SK-N-SH (cell line): ENCODE measurements at regions not wholly inside any gene's neighbourhood (a gene's known extent, or its start where the extent isn't known, plus 50 kb on each side); places are given as distances from the start of the nearest gene placed in this dataset.

Experiments used
- CTCF ChIA-PET: fragments of 300-600, 350-600 bp; formaldehyde crosslinking; extraction: SDS; loops from one replicate; lab custom pipeline; 2021; lab: Yijun Ruan, JAX
- POLR2A ChIA-PET: fragments of 350-600 bp; sonication (Branson Sonifier 250); formaldehyde crosslinking; extraction: SDS; loops from one replicate; lab custom pipeline; 2020; ENCODE audit warnings: antibody characterized with exemption, inconsistent platforms; lab: Yijun Ruan, JAX
- DNase-seq: peaks from one replicate; pipeline ENCODE4 v3.0.0; 2012
- H2AFZ ChIP-seq: fragments of 200-600 bp; sonication (generic); 2 replicates; pipeline ENCODE4 v1.8.1; 2016; ENCODE audit warnings: antibody characterized with exemption, mild to moderate bottlenecking, low read depth
- H3F3A ChIP-seq: fragments of 200-600 bp; sonication (generic); replicated peaks from 2 replicates; pipeline ENCODE3; 2016; ENCODE audit warnings: antibody characterized with exemption, mild to moderate bottlenecking; ENCODE audit not compliant: insufficient read depth
- H3K27ac ChIP-seq, 2 experiments: fragments of 200-500 bp in 1 of 2; fragments of 200-600 bp in 1 of 2; sonication (Bioruptor generic) in 1 of 2; sonication (generic), shearing (Covaris generic) in 1 of 2; 2 replicates each; pipeline versions ENCODE4 v1.5.1 to v1.6.1; 2014 to 2016; ENCODE audit warnings: low read depth in 2 of 2, inconsistent platforms in 1 of 2, low read length in 1 of 2, mild to moderate bottlenecking in 1 of 2, mixed read lengths in 1 of 2
- H3K27me3 ChIP-seq: fragments of 200-600 bp; sonication (generic), shearing (Covaris generic); 2 replicates; pipeline ENCODE4 v1.6.1; 2016; ENCODE audit warnings: mixed run types; ENCODE audit not compliant: insufficient read depth
- H3K36me3 ChIP-seq, 2 experiments: fragments of 200-500 bp in 1 of 2; fragments of 200-600 bp in 1 of 2; sonication (Bioruptor generic) in 1 of 2; sonication (generic) in 1 of 2; replicated peaks in 1 of 2; 2 replicates each; pipeline versions ENCODE3 to v1.5.1; 2014 to 2016; ENCODE audit warnings: low read length in 1 of 2, mild to moderate bottlenecking in 1 of 2; ENCODE audit not compliant: insufficient read depth in 2 of 2, control insufficient read depth in 1 of 2
- H3K4me1 ChIP-seq, 2 experiments: fragments of 200-500 bp in 1 of 2; fragments of 200-600 bp in 1 of 2; sonication (Bioruptor generic) in 1 of 2; sonication (generic), shearing (Covaris generic) in 1 of 2; 2 replicates each; pipeline versions ENCODE4 v1.5.1 to v1.6.1; 2014 to 2016; ENCODE audit warnings: low read depth in 1 of 2, low read length in 1 of 2, mixed run types in 1 of 2; ENCODE audit not compliant: insufficient read depth in 2 of 2, control insufficient read depth in 1 of 2
- H3K4me2 ChIP-seq: fragments of 200-600 bp; sonication (generic), shearing (Covaris generic); 2 replicates; pipeline ENCODE4 v1.6.1; 2017; ENCODE audit warnings: mixed run types
- H3K4me3 ChIP-seq, 2 experiments: fragments of 200-500 bp in 1 of 2; fragments of 200-600 bp in 1 of 2; sonication (Bioruptor generic) in 1 of 2; sonication (generic), shearing (Covaris generic) in 1 of 2; 2 replicates each; pipeline versions ENCODE4 v1.5.1 to v1.8.1; 2014 to 2016; ENCODE audit warnings: low read depth in 2 of 2, inconsistent platforms in 1 of 2, low read length in 1 of 2, mild to moderate bottlenecking in 1 of 2, mixed read lengths in 1 of 2, moderate library complexity in 1 of 2
- H3K79me2 ChIP-seq: fragments of 200-600 bp; sonication (generic); 2 replicates; pipeline ENCODE4 v1.8.1; 2017; ENCODE audit warnings: mild to moderate bottlenecking; ENCODE audit not compliant: insufficient read depth
- H3K9ac ChIP-seq: fragments of 200-600 bp; sonication (generic); 2 replicates; pipeline ENCODE4 v1.6.1; 2017; ENCODE audit warnings: mixed run types
- H3K9me2 ChIP-seq: fragments of 200-600 bp; sonication (generic); 2 replicates; pipeline ENCODE4 v1.6.1; 2017; ENCODE audit warnings: mixed run types
- H3K9me3 ChIP-seq: fragments of 200-600 bp; sonication (generic); 2 replicates; pipeline ENCODE4 v1.6.1; 2017; ENCODE audit warnings: mixed run types, mild to moderate bottlenecking, moderate library complexity
- H4K20me1 ChIP-seq: fragments of 200-600 bp; sonication (generic); 2 replicates; pipeline ENCODE4 v1.6.1; 2017; ENCODE audit warnings: mild to moderate bottlenecking, mixed run types; ENCODE audit not compliant: insufficient read depth
- FOXJ3 ChIP-seq: sonication (generic); formaldehyde crosslinking; IDR thresholded peaks from 2 replicates; pipeline ENCODE4 v1.5.1; 2020; ENCODE audit warnings: mild to moderate bottlenecking, missing genetic modification reagents
- FOXM1 ChIP-seq: IDR thresholded peaks from 2 replicates; pipeline ENCODE4 v1.4.0; 2012; ENCODE audit warnings: low read depth, mild to moderate bottlenecking
- GATA2 ChIP-seq: sonication (generic); formaldehyde crosslinking; IDR thresholded peaks from 2 replicates; pipeline ENCODE4 v1.5.0; 2020; ENCODE audit warnings: mild to moderate bottlenecking, missing genetic modification reagents
- REST ChIP-seq: IDR thresholded peaks from 2 replicates; pipeline ENCODE4 v1.6.1; 2012; ENCODE audit warnings: mild to moderate bottlenecking, low read depth, low read length, moderate library complexity
- RXRA ChIP-seq: IDR thresholded peaks from 2 replicates; pipeline ENCODE4 v1.4.0; 2012; ENCODE audit warnings: low read depth, mild to moderate bottlenecking, borderline replicate concordance
- SMC3 ChIP-seq: IDR thresholded peaks from 2 replicates; pipeline ENCODE4 v1.6.1; 2012; ENCODE audit warnings: low read depth, low read length, improper control_type of control experiment
- TAF1 ChIP-seq: IDR thresholded peaks from 2 replicates; pipeline ENCODE4 v1.6.1; 2012; ENCODE audit warnings: low read depth, mild to moderate bottlenecking, low read length, moderate library complexity, borderline replicate concordance
- USF2 ChIP-seq: fragments of 150-350 bp; IDR thresholded peaks from 2 replicates; pipeline ENCODE4 v1.6.1; 2017; ENCODE audit warnings: antibody characterized with exemption, low read length, low read depth, borderline replicate concordance
- YY1 ChIP-seq: IDR thresholded peaks from 2 replicates; pipeline ENCODE4 v1.4.0; 2012; ENCODE audit warnings: low read depth, mild to moderate bottlenecking
- ZBTB33 ChIP-seq: IDR thresholded peaks from 2 replicates; pipeline ENCODE4 v1.4.0; 2012; ENCODE audit warnings: low read depth, borderline replicate concordance
- WGBS: methylation state at CpG from one replicate; pipeline ENCODE4 v1.1.6; 2017; ENCODE audit warnings: low lambda C conversion rate; 5-methylcytosine and 5-hydroxymethylcytosine counted together
- TF ChIP-seq, protein P1 (sequence below): fragments of 150-350 bp; IDR thresholded peaks from 2 replicates; pipeline ENCODE4 v1.6.1; 2016; ENCODE audit warnings: mild to moderate bottlenecking, low read depth, low read length
- TF ChIP-seq, protein P2 (sequence below): IDR thresholded peaks from 2 replicates; pipeline ENCODE4 v1.4.0; 2012; ENCODE audit warnings: low read depth, borderline replicate concordance

DNA sequence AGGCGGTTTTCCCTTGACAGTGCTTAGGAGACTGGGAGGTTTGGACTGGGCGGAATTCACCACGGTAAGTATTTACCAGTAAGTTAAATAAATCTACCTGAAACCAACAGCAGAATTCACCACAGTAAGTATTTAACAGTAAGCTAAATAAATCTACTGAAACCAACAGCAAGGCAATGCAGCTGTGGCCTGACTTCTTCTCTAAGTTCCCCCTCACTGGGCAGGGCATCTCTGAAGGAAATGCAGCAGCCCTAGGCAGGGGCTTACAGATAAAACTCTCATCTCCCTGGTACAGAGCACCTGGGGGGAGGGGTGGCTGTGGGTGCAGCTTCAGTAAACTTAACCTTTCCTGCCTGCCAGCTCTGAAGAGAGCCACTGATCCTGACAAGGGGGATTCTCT is 432.5 kb upstream of the LRRTM1 start (continued):
- TF ChIP-seq YY1 (no peak), FOXJ3 (CRISPR knock-in tag) (no peak)

- ChIA-PET CTCF (no interaction called here), POLR2A (no interaction called here)
- TF ChIP-seq, protein P1, sequence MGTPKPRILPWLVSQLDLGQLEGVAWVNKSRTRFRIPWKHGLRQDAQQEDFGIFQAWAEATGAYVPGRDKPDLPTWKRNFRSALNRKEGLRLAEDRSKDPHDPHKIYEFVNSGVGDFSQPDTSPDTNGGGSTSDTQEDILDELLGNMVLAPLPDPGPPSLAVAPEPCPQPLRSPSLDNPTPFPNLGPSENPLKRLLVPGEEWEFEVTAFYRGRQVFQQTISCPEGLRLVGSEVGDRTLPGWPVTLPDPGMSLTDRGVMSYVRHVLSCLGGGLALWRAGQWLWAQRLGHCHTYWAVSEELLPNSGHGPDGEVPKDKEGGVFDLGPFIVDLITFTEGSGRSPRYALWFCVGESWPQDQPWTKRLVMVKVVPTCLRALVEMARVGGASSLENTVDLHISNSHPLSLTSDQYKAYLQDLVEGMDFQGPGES: no peak
- TF ChIP-seq TAF1 (no peak), USF2 (no peak), ZBTB33 (no peak), REST (no peak), RXRA (no peak), FOXM1 (no peak), FOXJ3 (CRISPR knock-in tag) (no peak), GATA2 (CRISPR knock-in tag) (no peak), SMC3 (no peak)
- TF ChIP-seq, protein P2, sequence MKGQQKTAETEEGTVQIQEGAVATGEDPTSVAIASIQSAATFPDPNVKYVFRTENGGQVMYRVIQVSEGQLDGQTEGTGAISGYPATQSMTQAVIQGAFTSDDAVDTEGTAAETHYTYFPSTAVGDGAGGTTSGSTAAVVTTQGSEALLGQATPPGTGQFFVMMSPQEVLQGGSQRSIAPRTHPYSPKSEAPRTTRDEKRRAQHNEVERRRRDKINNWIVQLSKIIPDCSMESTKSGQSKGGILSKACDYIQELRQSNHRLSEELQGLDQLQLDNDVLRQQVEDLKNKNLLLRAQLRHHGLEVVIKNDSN: no peak
- Histone ChIP-seq H3K4me1 (no peaks in the 10 kb centered on the region), H3K36me3 (no peaks in the 10 kb centered on the region), H3K9me3 (no peaks in the 10 kb centered on the region), H2AFZ (no peak overlapping the region), H3K4me2 (no peak overlapping the region), H3K9ac (no peak overlapping the region), H3K9me2 (no peaks in the 10 kb centered on the region), H3F3A (no peaks in the 10 kb centered on the region), H3K79me2 (no peaks in the 10 kb centered on the region), H3K27me3 (no peaks in the 10 kb centered on the region), H3K27ac (no peak overlapping the region), H3K4me3 (no peak overlapping the region), H4K20me1 (no peaks in the 10 kb centered on the region)
- no peak for DNase-seq
- WGBS: 4% methylated on average over 1 of the region's 1 CpG
Measured at GRCh38 chr2:80725001-80725400, 420.4 kb upstream of the LRRTM1 start.
